Lung (tissue), 11 donors: ENCODE measurements at regions not wholly inside any gene's neighbourhood (a gene's known extent, or its start where the extent isn't known, plus 50 kb on each side); places are given as distances from the start of the nearest gene placed in this dataset.
A peak's percentile ranks its signal among the peaks of the same experiment; 100 is the strongest.

ENCODE experiments used
- ATAC-seq: fragments of 200-7000 bp; cut with Tn5 transposase; one replicate; pipeline ENCODE4 v1.9.1; 2020; ENCODE audit warnings: moderate number of reproducible peaks; ENCODE audit not compliant: insufficient read depth, low FRiP score
- DNase-seq, 3 donors: peaks; one replicate each; pipeline ENCODE4 v3.0.0-alpha.2; 2013 to 2017
- H3K27ac ChIP-seq, 2 donors: one replicate each; pipeline ENCODE4 v1.5.1; 2013; ENCODE audit warnings: mild to moderate bottlenecking in 2 of 2, moderate library complexity in 2 of 2, control low read depth in 1 of 2, inconsistent platforms in 1 of 2, low read depth in 1 of 2, low read length in 1 of 2
- H3K27me3 ChIP-seq, 3 donors: one replicate each; pipeline ENCODE4 v1.5.1; 2013; ENCODE audit warnings: low read length in 2 of 3; ENCODE audit not compliant: control insufficient read depth in 3 of 3, insufficient read depth in 3 of 3
- H3K36me3 ChIP-seq, 4 donors: one replicate each; pipeline ENCODE4 v1.5.1; 2013; ENCODE audit warnings: low read length in 4 of 4, mild to moderate bottlenecking in 1 of 4, moderate library complexity in 1 of 4; ENCODE audit not compliant: control insufficient read depth in 4 of 4, insufficient read depth in 4 of 4
- H3K4me1 ChIP-seq, 5 donors: one replicate each; pipeline ENCODE4 v1.5.1; 2013; ENCODE audit warnings: low read length in 5 of 5, mild to moderate bottlenecking in 2 of 5, moderate library complexity in 1 of 5; ENCODE audit not compliant: control insufficient read depth in 5 of 5, insufficient read depth in 5 of 5
- H3K4me3 ChIP-seq: one replicate; pipeline ENCODE4 v1.5.1; 2013; ENCODE audit warnings: mild to moderate bottlenecking, control low read depth, moderate library complexity
- H3K9ac ChIP-seq, 2 donors: one replicate each; pipeline ENCODE4 v1.5.1; 2013; ENCODE audit warnings: low read length in 2 of 2, control low read depth in 1 of 2; ENCODE audit not compliant: insufficient read depth in 1 of 2
- H3K9me3 ChIP-seq, 4 donors: one replicate each; pipeline ENCODE4 v1.5.1; 2013; ENCODE audit warnings: low read length in 3 of 4, mild to moderate bottlenecking in 1 of 4, moderate library complexity in 1 of 4; ENCODE audit not compliant: control insufficient read depth in 4 of 4, insufficient read depth in 3 of 4
- CTCF ChIP-seq: IDR thresholded peaks from 2 replicates; pipeline ENCODE4 v1.5.1; 2012; ENCODE audit warnings: mild to moderate bottlenecking; ENCODE audit errors: control extremely low read depth, extremely low read depth
- WGBS, 2 donors: extraction: QIAGEN DNeasy Blood & Tissue Kit; methylation state at CpG; one replicate each; pipeline ENCODE4 v1.1.7; 2013; 5-methylcytosine and 5-hydroxymethylcytosine counted together
- donor health status: control.
- donor health status: control.
- donor health status: Bipolar disorder and iron deficiency.
- donor health status: healthy.
- donor health status: DM: yes; HTN: yes; CAD: no.

- Histone ChIP-seq H3K27ac (no peak overlapping the region), H3K36me3 (no peaks in the 10 kb centered on the region), H3K4me3 (no peak overlapping the region), H3K9ac (no peak overlapping the region), H3K9me3 (no peaks in the 10 kb centered on the region), H3K4me1 (no peaks in the 10 kb centered on the region), H3K27me3 (no peaks in the 10 kb centered on the region)
- no peak for TF ChIP-seq CTCF
- no peak for DNase-seq
- no peak for ATAC-seq
These were observed 624.5 kb downstream of the PLOD2 start for GRCh38 chr3:145536461-145536860.

- Histone ChIP-seq H3K4me3 (no peak overlapping the region), H3K36me3 (no peaks in the 10 kb centered on the region), H3K9ac (no peak overlapping the region), H3K4me1 (no peaks in the 10 kb centered on the region), H3K27ac (no peak overlapping the region), H3K27me3 (no peaks in the 10 kb centered on the region), H3K9me3 (no peaks in the 10 kb centered on the region)
- WGBS, 2 donors, result 0 to 48% methylated on average over 1 of the region's 1 CpG
- no peak for TF ChIP-seq CTCF
- ATAC-seq, result no peak
- DNase-seq, result no peak
These were observed 610.5 kb downstream of the PLOD2 start for GRCh38 chr3:145550522-145550921.

DNA sequence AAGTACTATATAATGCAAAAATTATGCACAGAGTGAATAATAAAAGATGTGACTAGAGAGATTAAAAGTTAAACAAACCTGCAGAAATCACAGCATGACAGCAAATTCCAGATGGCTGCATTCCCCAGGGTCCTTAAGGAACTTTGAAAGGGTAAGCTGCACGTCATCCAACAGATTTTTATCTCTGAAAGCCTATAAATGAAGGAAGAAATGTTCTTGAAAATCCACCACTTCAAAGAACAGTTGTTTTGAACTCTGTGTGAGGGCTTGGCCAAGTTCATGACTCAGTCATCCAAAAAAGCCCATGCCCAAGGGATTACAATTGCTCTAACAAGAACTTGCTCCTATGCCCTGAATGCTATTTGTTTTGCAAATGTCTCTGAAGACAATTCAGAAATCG, 603.6 kb downstream of the PLOD2 start:
- Histone ChIP-seq H3K9ac (no peak overlapping the region), H3K4me1 (peaks cover 0 to 6% (median 0%) of the 10 kb centered on the region in 5 donors), H3K4me3 (no peak overlapping the region), H3K27me3 (no peaks in the 10 kb centered on the region), H3K9me3 (no peaks in the 10 kb centered on the region), H3K36me3 (no peaks in the 10 kb centered on the region), H3K27ac (no peak overlapping the region)
- ATAC-seq, result no peak
- 26 to 42% methylated on average over 2 of the region's 2 CpGs for WGBS, 2 donors
- DNase-seq, result peak in 2 of 3 donors; percentile 47 to 63
- no peak for TF ChIP-seq CTCF

DNA sequence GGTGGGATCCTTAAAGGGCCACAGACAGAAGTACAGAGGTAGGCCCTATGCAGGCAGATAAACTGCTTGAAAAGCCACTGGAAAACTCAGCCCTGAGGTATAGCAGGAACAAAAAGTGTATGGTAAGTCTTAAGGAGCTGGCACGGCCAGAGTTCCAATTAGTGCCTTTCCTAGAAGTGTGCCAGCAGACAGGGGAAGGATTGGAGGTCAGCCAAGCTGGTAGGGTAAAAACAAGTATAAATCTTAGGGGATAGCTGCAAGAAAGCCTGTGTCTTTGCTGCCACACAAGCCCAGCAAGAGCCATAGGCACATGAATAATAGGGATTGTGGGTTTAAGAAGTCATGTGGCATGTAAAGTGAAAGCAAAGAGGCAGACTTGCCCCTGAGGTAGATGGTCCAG, 582.5 kb downstream of the PLOD2 start:
- no peak for TF ChIP-seq CTCF
- no peaks in the 10 kb centered on the region for H3K9me3 ChIP-seq
- ATAC-seq, result no peak
- WGBS, 2 donors, result 42 to 56% methylated on average over 1 of the region's 1 CpG
- H3K4me1 ChIP-seq, result no peaks in the 10 kb centered on the region
- H3K27ac ChIP-seq, result no peak overlapping the region
- DNase-seq, result no peak
- no peaks in the 10 kb centered on the region for H3K36me3 ChIP-seq
- no peak overlapping the region for H3K9ac ChIP-seq
- no peak overlapping the region for H3K4me3 ChIP-seq
- H3K27me3 ChIP-seq, result no peaks in the 10 kb centered on the region
